GM23248 (cell line): ENCODE measurements at regions not wholly inside any gene's neighbourhood (a gene's known extent, or its start where the extent isn't known, plus 50 kb on each side); places are given as distances from the start of the nearest gene placed in this dataset.

Experiments
- EZH2 ChIP-seq: fragments of 200-600 bp; sonication (generic); IDR thresholded peaks from 2 replicates; pipeline ENCODE4 v1.6.1; 2018; ENCODE audit warnings: antibody characterized with exemption, mild to moderate bottlenecking; ENCODE audit not compliant: insufficient read depth, poor library complexity, severe bottlenecking
- EZH2phosphoT487 ChIP-seq: fragments of 200-600 bp; sonication (generic); IDR thresholded peaks from 2 replicates; pipeline ENCODE4 v1.6.1; 2018; ENCODE audit warnings: antibody characterized with exemption, moderate library complexity, mild to moderate bottlenecking, low read depth; ENCODE audit not compliant: insufficient read depth

DNA sequence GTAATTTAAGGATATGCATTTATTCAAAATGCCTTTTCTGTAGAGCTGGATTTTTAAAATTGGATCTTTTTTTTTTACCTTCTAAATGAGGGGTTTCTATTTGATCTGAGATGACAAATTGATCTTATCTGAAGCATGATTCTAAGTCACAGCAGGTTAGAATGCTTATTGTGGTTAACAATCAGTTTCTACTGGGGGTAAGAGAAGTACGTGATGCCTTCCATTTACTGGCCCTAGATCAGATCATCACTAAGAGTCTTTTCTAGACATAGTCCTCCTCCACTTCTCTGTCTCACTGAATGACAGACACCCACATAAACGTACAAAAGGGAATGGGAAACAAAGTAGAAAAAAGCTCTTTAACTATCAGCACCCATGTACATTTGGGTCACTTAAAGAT, 231.9 kb downstream of the DMAC1 start:
- TF ChIP-seq EZH2 = no peak
- no peak for TF ChIP-seq EZH2phosphoT487
